ENCODE measurements at regions not wholly inside any gene's neighbourhood (a gene's known extent, or its start where the extent isn't known, plus 50 kb on each side); places are given as distances from the start of the nearest gene placed in this dataset.

DNA sequence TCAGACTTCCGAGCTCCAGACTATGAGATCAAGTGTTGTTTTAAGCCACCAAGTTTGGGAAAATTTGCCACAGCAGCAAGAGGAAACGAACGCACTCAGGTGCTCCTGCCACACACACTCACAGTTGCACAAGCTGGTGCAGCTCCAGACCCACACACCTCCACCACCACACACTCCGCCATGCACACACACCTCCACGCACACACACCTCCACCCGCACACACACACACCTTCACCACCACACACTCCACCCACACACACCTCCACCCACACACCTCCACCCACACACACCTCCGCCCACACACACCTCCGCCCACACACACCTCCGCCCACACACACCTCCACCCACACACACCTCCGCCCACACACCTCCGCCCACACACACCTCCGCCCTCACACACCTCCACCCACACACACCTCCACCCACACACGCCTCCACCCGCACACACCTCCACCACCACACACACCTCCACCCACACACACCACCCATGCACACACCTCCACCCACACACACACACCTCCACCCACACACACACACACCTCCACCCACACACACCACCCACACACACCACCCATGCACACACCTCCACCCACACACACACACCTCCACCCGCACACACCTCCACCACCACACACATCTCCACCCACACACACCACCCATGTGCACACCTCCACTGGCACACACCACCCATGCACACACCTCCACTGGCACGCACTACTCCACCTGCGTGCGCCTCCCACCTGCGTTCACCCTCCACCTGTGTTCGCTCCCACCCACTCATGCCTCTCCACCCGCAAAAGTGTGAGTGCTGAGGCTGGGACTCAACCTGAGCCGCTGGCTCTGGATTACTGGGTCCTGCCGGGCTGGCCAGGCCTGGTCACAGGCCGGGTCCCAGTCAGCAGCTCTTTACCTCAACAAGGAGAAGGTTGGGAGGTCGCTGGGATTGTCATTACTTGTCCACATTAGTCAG lies 175.6 kb downstream of the BMP7 start:
- no peak for DNase-seq (ENCODE audit: low read depth)
- TF ChIP-seq, protein P1, sequence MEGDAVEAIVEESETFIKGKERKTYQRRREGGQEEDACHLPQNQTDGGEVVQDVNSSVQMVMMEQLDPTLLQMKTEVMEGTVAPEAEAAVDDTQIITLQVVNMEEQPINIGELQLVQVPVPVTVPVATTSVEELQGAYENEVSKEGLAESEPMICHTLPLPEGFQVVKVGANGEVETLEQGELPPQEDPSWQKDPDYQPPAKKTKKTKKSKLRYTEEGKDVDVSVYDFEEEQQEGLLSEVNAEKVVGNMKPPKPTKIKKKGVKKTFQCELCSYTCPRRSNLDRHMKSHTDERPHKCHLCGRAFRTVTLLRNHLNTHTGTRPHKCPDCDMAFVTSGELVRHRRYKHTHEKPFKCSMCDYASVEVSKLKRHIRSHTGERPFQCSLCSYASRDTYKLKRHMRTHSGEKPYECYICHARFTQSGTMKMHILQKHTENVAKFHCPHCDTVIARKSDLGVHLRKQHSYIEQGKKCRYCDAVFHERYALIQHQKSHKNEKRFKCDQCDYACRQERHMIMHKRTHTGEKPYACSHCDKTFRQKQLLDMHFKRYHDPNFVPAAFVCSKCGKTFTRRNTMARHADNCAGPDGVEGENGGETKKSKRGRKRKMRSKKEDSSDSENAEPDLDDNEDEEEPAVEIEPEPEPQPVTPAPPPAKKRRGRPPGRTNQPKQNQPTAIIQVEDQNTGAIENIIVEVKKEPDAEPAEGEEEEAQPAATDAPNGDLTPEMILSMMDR (IDR thresholded peaks at IDR 0.05; ENCODE audit: control insufficient read depth, insufficient read depth, low read depth, low read length, missing control alignments) = no peak
- no peak overlapping the region for H3K4me3 ChIP-seq (ENCODE audit: control insufficient read depth, low read depth, low read length)

GRCh38 chr20:57091748-57092111 lies 174.7 kb downstream of the BMP7 start:
- DNase-seq (ENCODE audit: low read depth) = no peak
- no peak overlapping the region for H3K4me3 ChIP-seq (ENCODE audit: control insufficient read depth, low read depth, low read length)
- TF ChIP-seq, protein P1 (IDR thresholded peaks at IDR 0.05; ENCODE audit: control insufficient read depth, insufficient read depth, low read depth, low read length, missing control alignments) = no peak

DNA sequence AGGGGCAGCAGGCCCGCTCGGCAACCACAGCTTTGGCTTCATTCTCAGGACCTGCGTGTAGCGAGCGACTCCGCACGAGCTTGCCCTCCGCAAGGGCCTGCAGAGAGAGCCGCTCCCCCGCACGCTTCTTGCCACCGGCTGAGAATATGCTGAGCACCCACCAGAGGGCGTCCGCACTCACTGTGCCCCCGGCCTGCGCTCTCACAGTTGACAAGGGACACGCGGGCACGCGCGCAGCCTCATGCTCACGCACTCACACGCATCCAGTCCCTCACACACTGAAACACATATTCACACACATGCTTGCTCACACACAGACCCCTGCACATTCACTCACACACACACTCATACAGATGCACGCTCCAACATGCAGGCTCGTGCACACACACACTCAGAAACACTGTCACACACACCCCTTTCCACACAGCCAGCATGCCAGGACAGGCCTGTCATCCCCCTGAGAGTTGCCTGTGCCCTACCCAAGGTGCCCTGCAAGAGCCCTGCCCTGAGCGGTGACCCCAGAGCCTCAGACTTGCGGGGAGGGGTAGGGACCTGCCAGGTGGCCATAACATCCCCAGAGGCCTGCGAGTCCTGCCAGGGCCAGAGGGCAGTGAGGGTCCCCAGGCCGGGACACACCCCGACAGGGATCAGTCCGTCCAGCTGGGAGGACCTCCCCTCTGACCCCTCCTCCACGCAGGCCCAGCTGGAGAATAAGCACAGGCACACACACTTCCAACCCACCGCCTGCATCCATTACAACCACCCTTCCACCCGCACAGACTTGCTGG lies 174.1 kb downstream of the BMP7 start:
- no peak for DNase-seq (ENCODE audit: low read depth)
- H3K4me3 ChIP-seq (ENCODE audit: control insufficient read depth, low read depth, low read length) = no peak overlapping the region
- TF ChIP-seq, protein P1 (IDR thresholded peaks at IDR 0.05; ENCODE audit: control insufficient read depth, insufficient read depth, low read depth, low read length, missing control alignments) = peak; percentile 89

DNA sequence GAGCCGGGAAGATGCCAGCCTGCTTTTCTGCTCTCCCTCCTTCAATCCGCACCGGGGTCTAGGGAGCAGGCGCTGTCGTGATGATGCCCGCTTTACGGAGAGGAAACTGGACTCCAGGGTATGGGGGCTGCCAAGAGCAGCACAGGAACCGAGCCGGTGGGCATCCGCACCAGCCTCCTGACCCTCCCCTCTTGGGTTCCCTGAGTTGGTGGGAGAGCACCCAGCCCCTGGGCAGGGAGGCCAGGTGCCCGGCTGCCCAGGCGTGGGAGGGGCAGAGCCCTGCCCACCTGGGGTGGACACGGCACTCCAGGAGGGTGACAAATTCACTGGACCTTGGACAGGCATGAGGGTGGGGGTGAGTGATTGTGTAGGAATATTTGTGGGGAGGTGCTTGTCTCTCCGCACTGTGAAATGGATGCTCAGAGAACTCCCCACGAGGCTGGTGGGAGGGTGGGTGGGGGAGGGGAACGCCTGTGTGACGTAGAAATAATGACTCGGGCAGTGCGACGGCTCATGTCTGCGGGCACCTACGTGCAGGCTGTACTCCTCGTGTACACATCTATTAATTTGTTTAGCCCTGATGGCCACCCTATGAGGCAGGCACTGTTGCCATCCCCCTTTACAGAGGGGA lies 173.4 kb downstream of the BMP7 start:
- TF ChIP-seq, protein P1 (IDR thresholded peaks at IDR 0.05; ENCODE audit: control insufficient read depth, insufficient read depth, low read depth, low read length, missing control alignments) = no peak
- no peak overlapping the region for H3K4me3 ChIP-seq (ENCODE audit: control insufficient read depth, low read depth, low read length)
- no peak for DNase-seq (ENCODE audit: low read depth)

GRCh38 chr20:57093766-57094165 lies 172.7 kb downstream of the BMP7 start:
- DNase-seq (ENCODE audit: low read depth) = no peak
- no peak overlapping the region for H3K4me3 ChIP-seq (ENCODE audit: control insufficient read depth, low read depth, low read length)
- TF ChIP-seq, protein P1 (IDR thresholded peaks at IDR 0.05; ENCODE audit: control insufficient read depth, insufficient read depth, low read depth, low read length, missing control alignments) = no peak

- DNase-seq (ENCODE audit: low read depth) = no peak
- H3K4me3 ChIP-seq (ENCODE audit: control insufficient read depth, low read depth, low read length) = no peak overlapping the region
- TF ChIP-seq, protein P1 (IDR thresholded peaks at IDR 0.05; ENCODE audit: control insufficient read depth, insufficient read depth, low read depth, low read length, missing control alignments) = no peak
Measured at GRCh38 chr20:57094252-57094891, 172.1 kb downstream of the BMP7 start.

Measured in AG09309 (cell line).